Hepatocyte (in vitro differentiated cells): ENCODE measurements at regions not wholly inside any gene's neighbourhood (a gene's known extent, or its start where the extent isn't known, plus 50 kb on each side); places are given as distances from the start of the nearest gene placed in this dataset.

Source experiments
- CTCF ChIP-seq: fragments of 200-600 bp; sonication (generic); IDR thresholded peaks from 2 replicates; pipeline ENCODE4 v1.5.1; 2016; ENCODE audit warnings: antibody characterized with exemption, mild to moderate bottlenecking; ENCODE audit not compliant: poor library complexity
- EZH2 ChIP-seq: fragments of 200-600 bp; sonication (generic); IDR thresholded peaks from 2 replicates; pipeline ENCODE4 v1.6.1; 2016; ENCODE audit warnings: antibody characterized with exemption, mild to moderate bottlenecking, borderline replicate concordance

- TF ChIP-seq CTCF (no peak), EZH2 (no peak)
Measured at GRCh38 chr7:25536851-25537250, 308.6 kb upstream of the NPVF start.
